Ovary (tissue), 3 donors: ENCODE measurements at regions not wholly inside any gene's neighbourhood (a gene's known extent, or its start where the extent isn't known, plus 50 kb on each side); places are given as distances from the start of the nearest gene placed in this dataset.

Experiments used
- EP300 ChIP-seq: sonication (generic); formaldehyde crosslinking; IDR thresholded peaks from one replicate; pipeline ENCODE4 v1.6.1; 2017; ENCODE audit warnings: antibody characterized with exemption
- POLR2A ChIP-seq: fragments of 450-650 bp; IDR thresholded peaks from one replicate; pipeline ENCODE4 v1.6.1; 2017; ENCODE audit warnings: antibody characterized with exemption, mild to moderate bottlenecking, moderate library complexity
- TF ChIP-seq, protein P1 (sequence below), 3 donors: fragments of 450-650 bp in 2 of 3; fragments of 200-600 bp in 1 of 3; IDR thresholded peaks; one replicate each; pipeline versions ENCODE4 v1.5.1 to v1.8.0; 2016 to 2022; ENCODE audit warnings: antibody characterized with exemption in 3 of 3, mild to moderate bottlenecking in 1 of 3
- donor health status: DM: no; HTN: no; CAD: no.

DNA sequence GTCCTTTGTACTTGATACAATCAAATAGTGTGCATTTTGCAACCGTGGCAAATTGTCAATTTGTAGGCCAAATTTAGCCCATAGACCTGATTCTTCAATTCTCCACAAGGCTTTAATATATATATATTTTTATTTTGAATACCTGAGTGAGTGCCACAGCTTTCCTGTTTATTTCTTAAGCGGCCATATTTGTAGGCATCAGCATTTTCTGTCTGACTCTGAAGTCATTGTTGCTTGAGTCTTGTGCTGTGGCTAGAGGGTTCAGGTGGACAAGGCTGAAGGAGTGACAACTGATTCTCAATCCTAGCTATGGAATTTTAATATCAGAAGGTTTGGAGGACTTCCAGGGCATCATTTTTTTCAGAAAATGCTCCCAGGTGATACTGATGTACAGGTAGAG, 75.6 kb upstream of the NAALADL2 start:
- TF ChIP-seq, protein P1, sequence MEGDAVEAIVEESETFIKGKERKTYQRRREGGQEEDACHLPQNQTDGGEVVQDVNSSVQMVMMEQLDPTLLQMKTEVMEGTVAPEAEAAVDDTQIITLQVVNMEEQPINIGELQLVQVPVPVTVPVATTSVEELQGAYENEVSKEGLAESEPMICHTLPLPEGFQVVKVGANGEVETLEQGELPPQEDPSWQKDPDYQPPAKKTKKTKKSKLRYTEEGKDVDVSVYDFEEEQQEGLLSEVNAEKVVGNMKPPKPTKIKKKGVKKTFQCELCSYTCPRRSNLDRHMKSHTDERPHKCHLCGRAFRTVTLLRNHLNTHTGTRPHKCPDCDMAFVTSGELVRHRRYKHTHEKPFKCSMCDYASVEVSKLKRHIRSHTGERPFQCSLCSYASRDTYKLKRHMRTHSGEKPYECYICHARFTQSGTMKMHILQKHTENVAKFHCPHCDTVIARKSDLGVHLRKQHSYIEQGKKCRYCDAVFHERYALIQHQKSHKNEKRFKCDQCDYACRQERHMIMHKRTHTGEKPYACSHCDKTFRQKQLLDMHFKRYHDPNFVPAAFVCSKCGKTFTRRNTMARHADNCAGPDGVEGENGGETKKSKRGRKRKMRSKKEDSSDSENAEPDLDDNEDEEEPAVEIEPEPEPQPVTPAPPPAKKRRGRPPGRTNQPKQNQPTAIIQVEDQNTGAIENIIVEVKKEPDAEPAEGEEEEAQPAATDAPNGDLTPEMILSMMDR (IDR thresholded peaks at IDR 0.05): no peak
- TF ChIP-seq POLR2A: no peak
- no peak for TF ChIP-seq EP300
